Adrenal gland (tissue), 5 donors: ENCODE measurements at regions not wholly inside any gene's neighbourhood (a gene's known extent, or its start where the extent isn't known, plus 50 kb on each side); places are given as distances from the start of the nearest gene placed in this dataset.

Source experiments
- CTCF ChIP-seq, 6 experiments: fragments of 450-650 bp in 4 of 6; fragments of 200-600 bp in 2 of 6; sonication (generic) in 1 of 6; IDR thresholded peaks; 1 replicate in 5 of 6; 2 replicates in 1 of 6; pipeline versions ENCODE4 v1.5.1 to v1.8.0; 2016 to 2021; ENCODE audit warnings: antibody characterized with exemption in 6 of 6, mild to moderate bottlenecking in 2 of 6, moderate library complexity in 1 of 6
- POLR2A ChIP-seq, 2 donors: fragments of 450-650 bp; IDR thresholded peaks; one replicate each; pipeline ENCODE4 v1.6.1; 2017; ENCODE audit warnings: antibody characterized with exemption in 2 of 2, mild to moderate bottlenecking in 2 of 2, moderate library complexity in 1 of 2
- donor health status: DM: no; HTN: no; CAD: no.

- TF ChIP-seq POLR2A (IDR thresholded peaks at IDR 0.05): no peak
- TF ChIP-seq CTCF (IDR thresholded peaks at IDR 0.05): no peak
Measured at GRCh38 chr11:95570845-95571244, 218.7 kb downstream of the FAM76B start.
